NCI-H524 (cell line): ENCODE measurements at regions not wholly inside any gene's neighbourhood (a gene's known extent, or its start where the extent isn't known, plus 50 kb on each side); places are given as distances from the start of the nearest gene placed in this dataset.

ENCODE experiments used
- DNase-seq, 2 experiments: peaks; one replicate each; lab custom pipeline; 2025; lab: John Stamatoyannopoulos, UW

DNA sequence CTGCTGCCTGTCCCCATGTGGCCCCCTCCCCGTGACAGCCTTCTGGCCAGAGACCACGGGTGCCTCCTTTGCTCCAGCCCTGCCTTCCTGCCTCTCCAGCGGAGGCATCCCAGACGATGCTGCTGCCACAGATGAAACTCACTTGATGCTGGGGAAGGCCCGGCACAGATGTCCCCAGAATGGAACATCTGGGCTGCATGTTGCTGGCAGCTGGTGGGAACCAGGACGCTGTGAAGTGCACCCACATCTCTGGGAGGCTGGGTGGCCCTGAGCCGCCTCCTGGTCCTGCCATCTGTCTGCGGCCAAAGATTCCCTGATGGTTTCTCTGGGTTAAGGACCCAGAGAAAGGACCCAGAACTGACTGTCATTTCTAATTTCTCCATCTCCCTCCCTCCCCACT, 51.9 kb upstream of the PTPRS start:
- DNase-seq = peak; percentile 96 to 97

- no peak for DNase-seq
These were observed 52.5 kb upstream of the PTPRS start for GRCh38 chr19:5393088-5393487.

- peak; percentile 66 to 77 for DNase-seq
These were observed 54.2 kb upstream of the PTPRS start for GRCh38 chr19:5394551-5395505.

GRCh38 chr19:5395556-5395955, 54.9 kb upstream of the PTPRS start:
- no peak for DNase-seq

DNA sequence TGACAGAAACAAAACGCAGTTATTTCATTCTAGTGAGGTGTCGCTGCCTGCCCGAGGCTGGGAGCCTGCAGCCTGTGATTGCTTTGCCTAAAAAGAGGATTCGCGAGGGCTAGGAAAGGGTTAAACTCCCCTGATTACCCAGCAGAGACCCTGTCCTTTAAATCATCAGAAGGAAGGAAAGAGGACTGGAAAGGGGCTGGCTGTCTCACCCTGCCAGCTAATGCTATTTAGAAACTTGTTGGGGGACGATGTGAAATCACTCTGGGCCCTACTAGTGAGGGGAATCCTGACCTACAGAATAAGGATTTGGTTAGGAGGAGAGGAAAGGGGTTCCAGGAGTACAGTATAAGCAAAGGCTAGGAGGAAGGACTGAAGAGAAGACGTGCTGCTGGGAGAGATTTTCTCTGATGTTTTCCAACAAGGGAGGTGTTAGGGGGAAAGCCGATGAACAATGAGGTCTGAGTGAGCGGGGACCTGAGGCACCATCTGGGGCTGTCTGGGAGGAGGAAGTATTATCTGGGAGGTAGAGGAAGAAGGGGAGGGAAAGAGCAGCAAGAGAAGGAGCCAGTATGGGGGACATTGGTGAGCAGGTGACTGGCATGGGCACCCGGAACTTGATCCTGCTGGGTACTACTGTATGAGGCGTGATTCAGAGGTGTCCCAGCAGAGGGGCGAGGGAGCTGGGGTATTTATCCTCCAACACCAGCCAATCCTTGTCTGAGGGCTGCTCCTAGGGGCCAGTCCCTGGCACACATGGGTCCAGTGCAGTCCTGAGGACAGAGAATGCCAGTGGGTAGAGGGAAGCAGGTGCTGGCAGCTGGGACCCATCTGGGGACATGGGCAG, 55.7 kb upstream of the PTPRS start:
- peak; percentile 45 to 54 for DNase-seq

- no peak for DNase-seq
These were observed 56.4 kb upstream of the PTPRS start for GRCh38 chr19:5396963-5397362.

GRCh38 chr19:5397804-5398692, 57.2 kb upstream of the ZNRF4 start:
- peak; percentile 26 to 74 for DNase-seq

DNA sequence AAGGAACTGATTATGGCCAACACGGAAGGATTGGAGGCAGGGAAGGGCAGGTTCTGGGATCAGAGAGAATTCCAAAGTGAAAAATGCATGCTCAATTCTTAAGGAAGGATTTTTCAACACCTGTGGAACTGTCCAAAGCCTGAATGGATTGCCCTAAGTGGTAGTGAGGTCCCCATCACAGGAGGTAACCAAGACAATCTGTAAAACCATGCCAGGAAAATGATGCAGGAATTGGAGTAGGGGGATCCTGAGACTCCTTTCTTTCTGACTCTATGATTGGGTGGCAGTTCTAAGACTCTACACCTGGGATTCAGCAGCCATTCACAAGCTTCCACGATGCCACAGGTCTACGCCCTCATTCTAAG, 56.5 kb upstream of the ZNRF4 start:
- DNase-seq = no peak

DNA sequence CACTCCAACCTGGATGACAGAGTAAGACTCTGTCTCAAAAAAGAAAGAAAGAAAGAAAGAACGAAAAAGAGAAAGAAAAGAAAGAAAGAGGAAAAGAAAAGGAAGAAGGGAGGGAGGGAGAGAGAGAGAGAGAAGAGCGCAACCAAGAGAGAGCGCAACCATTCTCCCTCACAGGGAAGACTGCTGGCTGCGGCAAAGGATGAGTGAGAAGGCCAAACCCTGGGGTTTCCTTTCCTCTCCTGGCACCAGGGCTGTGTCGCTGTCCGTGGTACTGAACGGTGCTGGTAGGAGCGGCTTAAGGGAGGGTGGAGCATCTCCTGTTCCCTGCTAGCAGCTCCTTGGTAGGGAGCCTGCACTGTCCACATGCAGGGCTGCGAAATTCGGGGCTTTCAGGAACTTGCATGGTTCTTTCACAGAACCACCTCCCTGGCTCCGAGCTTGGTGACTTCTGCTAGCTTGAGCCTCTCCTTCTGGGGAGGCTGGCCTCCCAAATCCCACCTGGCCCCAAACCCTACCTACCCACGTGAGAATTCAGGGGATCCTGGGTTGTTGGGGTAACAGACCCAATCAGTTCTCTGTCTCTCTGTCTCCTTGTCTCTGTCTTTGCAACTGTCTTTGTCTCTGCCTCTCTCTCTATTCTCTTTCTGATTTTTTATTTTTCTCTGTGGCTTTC, 51.1 kb upstream of the ZNRF4 start:
- no peak for DNase-seq
